HEK293T (cell line): ENCODE measurements at regions not wholly inside any gene's neighbourhood (a gene's known extent, or its start where the extent isn't known, plus 50 kb on each side); places are given as distances from the start of the nearest gene placed in this dataset.

Source experiments
- BHLHE40 ChIP-seq: fragments of 450-650 bp; IDR thresholded peaks from 2 replicates; pipeline ENCODE4 v1.6.1; 2016; ENCODE audit warnings: mild to moderate bottlenecking, moderate library complexity, borderline replicate concordance
- ELF4 ChIP-seq: fragments of 450-650 bp; IDR thresholded peaks from 2 replicates; pipeline ENCODE4 v1.6.1; 2017; ENCODE audit warnings: antibody characterized with exemption
- FOXK2 ChIP-seq: fragments of 450-650 bp; IDR thresholded peaks from 2 replicates; pipeline ENCODE4 v1.6.1; 2016; ENCODE audit warnings: mild to moderate bottlenecking
- HDGF ChIP-seq: fragments of 450-650 bp; IDR thresholded peaks from 2 replicates; pipeline ENCODE4 v1.6.1; 2017; ENCODE audit warnings: antibody characterized with exemption, borderline replicate concordance
- NFRKB ChIP-seq: fragments of 450-650 bp; IDR thresholded peaks from 2 replicates; pipeline ENCODE4 v1.6.1; 2016; ENCODE audit warnings: mild to moderate bottlenecking, moderate library complexity

DNA sequence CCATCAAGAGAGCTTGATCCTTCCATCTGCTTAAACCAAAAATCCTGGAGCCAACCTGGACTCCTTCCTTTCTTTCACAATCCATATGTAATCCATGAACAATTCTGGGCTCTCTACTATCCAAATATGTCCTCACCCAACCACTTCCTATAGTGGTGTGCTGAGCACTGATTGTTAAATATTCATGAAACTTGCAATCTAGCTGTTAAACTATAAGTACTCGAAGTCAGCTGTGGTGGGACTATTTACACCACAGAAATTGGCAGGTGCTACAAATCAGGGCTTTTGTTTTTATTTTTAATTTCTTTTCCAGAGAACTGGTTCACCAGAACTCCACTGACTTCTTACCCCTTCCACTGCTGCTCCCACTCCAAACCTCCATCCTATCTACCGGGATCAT, 57.2 kb upstream of the KCND3 start:
- TF ChIP-seq BHLHE40 = no peak
- no peak for TF ChIP-seq FOXK2
- TF ChIP-seq ELF4 = no peak
- TF ChIP-seq NFRKB = no peak
- no peak for TF ChIP-seq HDGF
